NK-92 treated with Interleukin-12 subunit alpha and Interleukin-12 subunit beta, amount 100 ng/mL, for 24 hours (cell line): ENCODE measurements at regions not wholly inside any gene's neighbourhood (a gene's known extent, or its start where the extent isn't known, plus 50 kb on each side); places are given as distances from the start of the nearest gene placed in this dataset.
"Not testable (repeated sequence)": the region's sequence is repeated elsewhere in the genome, so short reads cannot be mapped to it uniquely, and the experiment has no call there.

ENCODE experiments used
- DNase-seq: peaks from one replicate; lab custom pipeline; 2025; lab: John Stamatoyannopoulos, UW

DNA sequence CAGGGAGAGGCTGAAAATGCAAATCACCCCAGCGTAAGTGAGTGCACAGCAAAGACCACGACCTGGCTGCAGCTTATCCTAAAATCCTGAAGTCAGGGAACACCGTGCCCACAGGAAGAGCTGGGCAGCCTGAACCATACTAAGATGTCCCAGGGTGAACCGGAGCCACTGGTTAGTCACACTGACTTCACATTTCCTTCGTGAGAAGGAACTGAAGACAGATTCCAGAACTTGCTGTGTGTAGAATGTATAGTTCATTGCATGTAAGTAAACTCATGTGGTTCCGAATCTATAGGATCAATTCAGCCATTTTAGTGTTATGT, 84.6 kb upstream of the NDUFV2 start:
- DNase-seq = no peak

DNA sequence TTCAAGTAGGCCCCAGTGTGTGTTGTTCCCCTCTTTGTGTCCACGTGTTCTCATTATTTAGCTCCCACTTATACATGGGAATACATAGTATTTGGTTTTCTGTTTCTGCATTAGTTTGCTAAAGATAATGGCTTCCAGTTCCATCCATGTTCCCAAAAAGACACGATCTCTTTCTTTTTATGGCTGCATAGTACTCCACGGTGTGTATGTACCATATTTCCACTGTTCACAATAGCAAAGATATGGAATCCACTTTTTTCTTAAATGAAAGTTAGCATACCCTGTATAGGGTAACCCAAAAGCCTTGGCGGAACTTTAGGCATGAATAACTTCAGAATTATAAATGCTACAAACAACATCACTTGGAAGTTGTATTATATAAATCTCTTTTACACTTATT, 83.4 kb upstream of the NDUFV2 start:
- DNase-seq = no peak

DNA sequence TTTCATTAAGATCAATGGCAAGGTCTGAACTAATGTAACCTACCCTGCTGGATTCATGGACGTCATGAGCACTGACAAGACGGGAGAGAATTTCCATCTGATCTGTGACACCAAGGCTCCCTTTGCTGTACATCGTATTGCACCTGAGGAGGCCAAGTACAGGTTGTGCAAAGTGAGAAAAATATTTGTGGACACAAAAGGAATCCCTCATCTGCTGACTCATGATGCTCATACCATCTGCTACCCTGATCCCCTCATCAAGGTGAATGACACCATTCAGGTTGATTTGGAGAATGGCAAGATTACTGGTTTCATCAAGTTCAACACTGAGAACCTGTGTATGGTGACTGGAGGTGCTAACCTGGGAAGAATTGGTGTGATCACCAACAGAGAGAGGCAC, 82.3 kb upstream of the NDUFV2 start:
- no peak for DNase-seq

DNA sequence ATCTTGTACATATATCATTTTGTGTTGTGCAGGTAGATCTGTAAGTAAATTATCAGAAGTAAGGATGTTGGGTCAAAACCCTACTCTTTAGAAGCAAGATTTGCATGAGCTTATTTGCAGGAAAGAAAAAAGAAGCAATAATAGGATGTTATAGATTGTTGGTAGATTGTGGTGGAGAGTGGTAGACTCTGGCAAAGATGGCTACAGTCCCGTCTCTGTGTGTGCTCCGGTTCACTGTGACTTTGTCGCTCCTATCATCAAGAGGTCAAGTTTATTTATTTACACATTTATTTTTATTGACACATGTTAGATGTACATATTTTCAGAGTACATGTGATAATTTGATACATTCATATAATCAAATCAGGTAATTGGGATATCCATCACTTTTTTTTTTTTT, 81.0 kb upstream of the NDUFV2 start:
- no peak for DNase-seq

DNA sequence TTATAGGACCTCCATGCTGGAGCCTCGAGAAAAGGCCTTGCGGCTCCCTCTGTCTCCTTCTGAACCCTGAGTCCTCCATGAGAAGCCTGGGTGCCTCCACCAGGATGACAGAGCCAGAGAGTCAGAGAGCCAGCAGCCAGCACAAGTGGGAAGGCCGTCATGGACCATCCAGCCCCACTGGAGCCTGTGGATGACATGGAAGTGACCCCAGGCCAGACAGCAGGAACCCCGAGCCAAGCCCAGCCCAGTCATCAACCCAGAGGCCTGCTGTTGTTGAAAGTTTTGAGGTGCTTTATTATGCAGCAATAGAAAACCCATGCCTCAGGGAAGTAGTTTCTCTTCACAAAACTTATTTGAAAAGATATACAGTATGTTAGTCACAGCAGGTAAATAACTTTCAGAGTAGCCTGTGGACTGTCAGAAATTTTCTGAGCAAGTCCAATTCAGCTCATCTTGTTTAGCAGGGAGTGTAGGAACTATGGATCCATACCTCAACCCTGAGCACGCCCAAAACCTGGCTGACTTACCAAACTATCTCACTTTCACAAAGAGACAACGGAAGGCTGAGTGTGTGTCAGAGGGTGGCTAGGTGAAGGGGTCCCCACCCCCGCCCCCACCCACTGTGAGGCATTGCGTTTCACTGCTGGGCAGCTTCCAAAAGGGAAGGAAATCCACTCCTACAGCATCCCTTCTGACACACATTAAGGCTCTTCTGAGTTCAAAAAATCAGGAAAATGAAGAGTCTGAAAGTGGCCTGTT, 79.9 kb upstream of the NDUFV2 start:
- no peak for DNase-seq

DNA sequence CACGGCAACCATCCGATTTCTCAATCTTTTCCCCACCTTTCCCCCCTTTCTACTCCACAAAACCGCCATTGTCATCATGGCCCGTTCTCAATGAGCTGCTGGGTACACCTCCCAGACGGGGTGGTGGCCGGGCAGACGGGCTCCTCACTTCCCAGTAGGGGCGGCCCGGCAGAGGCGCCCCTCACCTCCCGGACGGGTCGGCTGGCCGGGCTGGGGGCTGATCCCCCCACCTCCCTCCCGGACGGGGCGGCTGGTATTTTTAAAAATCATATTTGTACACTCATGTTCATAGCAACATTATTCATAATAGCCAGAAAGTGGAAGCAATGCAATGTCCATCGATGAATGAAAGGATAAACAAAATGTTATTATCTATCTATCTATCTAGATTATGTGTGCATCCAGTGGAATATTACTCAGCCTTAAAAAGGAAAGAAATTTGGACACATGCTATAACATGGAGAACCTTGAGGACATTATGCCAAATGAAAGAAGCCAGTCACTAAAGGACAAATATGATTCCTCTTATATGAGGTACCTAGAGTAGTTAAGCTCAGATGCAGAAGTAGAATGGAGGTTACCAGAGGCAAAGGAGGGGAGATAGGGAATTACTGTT, 78.4 kb upstream of the NDUFV2 start:
- DNase-seq = not testable (repeated sequence)

DNA sequence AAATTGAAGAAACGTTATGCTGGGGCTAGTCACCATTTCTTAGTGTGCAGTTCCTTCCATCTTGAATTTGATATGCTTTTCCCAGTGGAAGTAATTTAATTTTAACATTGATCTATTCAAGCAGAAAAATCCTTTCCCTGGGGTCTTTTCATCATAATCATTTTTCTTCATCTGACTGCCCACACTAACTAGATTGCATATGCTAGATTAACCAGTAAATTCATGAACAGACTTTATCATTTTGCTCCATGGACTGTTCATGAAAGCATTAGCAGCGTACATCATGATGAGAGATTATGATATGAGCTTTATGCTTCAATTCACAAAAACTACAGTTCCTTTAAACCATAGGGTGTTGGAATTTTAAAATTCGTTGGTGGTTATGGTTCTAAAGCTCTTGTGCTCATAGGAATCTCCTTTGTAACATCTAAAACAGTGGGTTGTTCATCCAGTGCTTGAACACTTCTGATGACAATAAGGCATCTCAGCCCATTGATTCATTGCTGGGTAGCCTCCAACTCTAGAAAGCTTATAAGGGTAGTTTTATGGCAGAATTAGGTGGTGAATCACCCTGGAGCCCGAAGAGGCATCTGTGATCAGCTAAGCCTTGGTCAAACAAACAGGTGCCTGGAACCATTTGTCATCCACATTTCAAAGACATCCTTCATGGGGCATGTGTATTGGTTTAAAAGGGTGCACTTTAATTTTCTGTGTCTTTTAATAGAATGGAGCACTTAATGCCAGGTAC, 77.2 kb upstream of the NDUFV2 start:
- no peak for DNase-seq

DNA sequence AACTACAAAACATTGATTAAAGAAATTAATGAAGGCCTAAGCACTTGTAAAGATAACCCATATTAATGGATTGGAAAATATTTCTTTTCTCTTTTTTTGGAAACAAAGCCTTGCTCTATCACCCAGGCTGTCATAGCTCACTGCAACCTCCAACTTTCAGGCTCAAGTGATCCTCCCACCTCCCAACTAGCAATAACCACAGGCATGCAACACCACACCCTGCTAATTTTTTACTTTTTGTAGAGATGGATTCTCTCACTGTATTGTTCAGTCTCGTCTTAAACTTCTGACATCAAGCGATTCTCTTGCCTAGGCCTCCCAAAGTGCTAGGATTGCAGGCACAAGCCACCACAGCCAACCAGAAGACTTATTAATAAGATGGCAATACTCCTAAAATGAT, 73.4 kb upstream of the NDUFV2 start:
- no peak for DNase-seq

DNA sequence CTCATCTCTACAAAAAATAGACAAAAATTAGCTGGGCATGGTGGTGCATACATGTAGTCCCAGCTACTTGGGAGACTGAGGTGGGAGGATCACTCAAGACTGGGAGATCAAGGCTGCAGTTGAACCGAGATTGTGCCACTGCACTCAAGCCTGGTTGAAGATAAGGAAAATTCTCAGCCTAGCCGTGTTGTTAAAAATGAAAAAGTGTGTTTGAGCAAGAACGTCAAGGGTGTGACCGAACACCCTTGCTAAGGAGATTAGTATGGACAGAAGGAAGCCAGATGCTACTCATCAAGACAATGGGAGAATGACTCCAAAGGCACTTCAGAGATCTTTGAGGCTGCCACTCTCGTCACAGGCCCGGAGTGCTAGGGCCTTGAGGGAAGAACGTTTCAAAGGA, 70.0 kb upstream of the NDUFV2 start:
- no peak for DNase-seq

DNA sequence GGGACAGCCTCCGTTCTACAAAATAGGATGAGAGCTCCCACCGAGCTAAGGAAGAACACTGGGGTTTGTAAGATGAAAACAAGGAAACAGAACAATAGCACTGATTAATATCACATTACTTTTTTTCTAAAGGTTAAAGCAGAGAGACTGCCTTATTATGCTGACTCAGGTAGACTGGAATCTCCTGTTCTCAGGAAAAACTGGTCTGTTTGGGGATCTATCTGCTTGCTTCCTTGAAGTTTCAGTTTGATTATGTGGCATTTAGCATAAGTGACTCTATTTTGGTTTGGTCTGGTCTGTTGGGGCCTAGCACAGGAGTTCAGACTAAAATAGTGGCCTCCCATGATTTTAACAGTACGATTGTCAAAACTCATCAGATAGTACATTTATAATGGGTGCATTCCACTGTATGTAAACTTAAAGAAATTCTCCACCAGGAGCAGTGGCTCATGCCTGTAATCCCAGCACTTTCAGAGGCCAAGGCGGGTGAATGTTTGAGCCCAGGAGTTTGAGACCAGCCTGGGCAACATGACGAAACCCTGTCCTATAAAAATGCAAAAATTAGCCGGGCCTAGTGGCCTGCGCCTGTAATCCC, 64.1 kb upstream of the NDUFV2 start:
- no peak for DNase-seq

DNA sequence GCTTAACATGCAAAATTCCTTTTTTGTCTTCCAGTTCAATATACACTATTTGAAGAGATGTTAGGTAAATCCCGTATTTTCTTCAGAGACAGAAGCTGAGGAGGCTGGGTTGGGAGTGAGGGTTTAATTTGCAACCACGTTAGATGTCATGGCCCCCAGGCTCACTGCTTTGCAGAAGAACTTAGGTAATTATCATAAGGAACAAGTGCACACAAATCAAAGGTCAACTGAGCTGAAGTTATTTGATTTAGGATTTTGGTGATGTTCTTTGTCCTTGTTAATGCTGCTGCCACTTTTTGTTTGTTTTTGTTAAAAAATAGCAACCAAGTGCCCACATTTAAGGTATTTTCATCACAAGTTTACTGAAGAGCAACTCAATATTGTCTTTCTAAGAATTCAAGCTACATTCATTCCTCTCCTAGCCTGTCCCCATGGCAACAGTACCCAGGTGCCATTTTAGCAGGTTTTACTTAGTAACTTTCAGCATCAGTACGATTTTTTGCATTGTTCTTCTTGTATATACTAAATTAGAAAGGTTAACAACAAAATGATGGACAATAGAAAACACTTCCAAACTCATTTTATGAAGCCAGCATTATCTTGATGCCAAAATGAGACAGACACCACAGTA, 62.9 kb upstream of the NDUFV2 start:
- no peak for DNase-seq

DNA sequence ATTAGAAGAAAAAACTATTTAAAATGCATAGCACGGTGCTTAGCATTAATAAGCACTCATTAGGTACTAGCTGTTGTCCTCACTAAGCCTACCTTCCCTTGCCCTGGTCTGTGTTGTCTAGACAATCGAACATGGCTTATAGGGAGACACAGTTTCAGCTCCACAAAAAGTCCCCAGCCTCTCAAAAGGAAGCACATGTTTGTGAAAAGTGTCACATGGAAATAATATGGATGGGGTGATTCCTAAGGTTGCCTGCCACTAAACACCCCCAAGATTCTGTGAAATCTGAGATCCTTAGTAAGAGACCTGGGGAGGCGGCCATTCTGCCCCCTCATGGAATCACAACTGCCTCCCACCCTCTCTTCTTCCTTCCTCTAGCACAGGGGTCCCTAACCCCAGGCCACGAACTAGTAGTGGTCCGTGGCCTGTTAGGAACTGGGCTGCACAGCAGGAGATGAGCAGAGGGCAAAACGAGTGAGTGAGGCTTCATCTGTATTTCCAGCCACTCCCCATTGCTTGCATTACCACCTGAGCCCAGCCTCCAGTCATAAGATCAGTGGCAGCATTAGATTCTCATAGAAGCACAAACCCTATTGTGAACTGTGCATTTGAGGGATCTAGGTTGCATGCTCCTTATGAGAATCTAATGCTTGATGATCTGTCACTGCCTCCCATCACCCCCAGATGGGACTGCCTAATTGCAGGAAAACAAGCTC, 59.6 kb upstream of the NDUFV2 start:
- DNase-seq = no peak

DNA sequence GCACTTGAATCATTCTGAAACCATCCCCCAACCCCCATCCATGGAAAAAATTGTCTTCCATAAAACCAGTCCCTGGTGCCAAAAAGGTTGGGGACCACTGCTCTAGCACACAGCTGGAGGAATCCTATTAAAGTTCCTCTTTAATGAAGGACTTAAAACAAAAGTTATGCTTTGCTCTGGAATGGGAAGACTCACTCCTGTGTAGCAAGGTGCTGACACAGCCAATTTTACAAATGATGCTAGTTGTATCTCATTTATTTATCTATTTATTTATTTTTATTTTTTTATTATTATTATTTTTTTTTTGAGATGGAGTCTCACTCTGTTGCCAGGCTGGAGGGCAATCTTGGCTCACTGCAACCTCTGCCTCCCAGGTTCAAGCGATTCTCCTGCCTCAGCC, 58.9 kb upstream of the NDUFV2 start:
- no peak for DNase-seq

DNA sequence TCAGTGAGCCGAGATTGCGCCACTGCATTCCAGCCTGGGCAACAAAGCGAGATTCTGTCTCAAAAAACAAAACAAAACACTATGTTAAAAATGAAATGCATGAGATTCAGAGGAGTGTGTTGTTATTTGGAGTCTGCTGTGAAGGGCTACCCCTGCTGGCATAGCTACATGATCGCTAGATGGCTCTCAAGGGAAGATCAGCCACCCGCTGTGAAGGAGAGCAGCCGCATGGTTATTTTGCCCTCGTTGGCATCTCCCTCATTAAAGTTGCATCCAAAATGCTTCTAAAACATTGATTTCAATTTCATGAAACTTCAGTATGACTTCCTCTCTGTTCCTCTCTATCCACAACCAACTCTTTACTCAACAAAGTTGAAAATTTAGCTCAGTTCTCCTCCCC, 54.8 kb upstream of the NDUFV2 start:
- no peak for DNase-seq

DNA sequence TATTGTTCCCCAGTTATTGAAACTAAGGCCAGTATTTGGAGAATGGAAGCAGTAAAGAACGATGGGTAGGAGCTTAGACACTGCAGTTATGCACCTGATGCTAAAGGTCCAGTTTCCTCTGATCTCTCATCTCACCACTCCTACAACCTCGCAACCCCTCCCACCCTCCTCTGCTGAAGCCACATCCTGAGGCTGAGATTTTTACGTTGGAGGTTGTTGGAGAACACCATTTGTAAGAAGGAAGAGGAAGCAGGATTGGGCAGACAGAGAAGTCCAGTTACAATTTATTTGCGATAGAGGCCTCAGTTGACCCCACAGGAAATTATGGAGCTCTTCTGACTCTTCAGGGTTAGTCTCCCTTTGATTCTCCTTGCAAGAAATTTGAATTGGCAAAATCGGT, 54.3 kb upstream of the NDUFV2 start:
- no peak for DNase-seq

DNA sequence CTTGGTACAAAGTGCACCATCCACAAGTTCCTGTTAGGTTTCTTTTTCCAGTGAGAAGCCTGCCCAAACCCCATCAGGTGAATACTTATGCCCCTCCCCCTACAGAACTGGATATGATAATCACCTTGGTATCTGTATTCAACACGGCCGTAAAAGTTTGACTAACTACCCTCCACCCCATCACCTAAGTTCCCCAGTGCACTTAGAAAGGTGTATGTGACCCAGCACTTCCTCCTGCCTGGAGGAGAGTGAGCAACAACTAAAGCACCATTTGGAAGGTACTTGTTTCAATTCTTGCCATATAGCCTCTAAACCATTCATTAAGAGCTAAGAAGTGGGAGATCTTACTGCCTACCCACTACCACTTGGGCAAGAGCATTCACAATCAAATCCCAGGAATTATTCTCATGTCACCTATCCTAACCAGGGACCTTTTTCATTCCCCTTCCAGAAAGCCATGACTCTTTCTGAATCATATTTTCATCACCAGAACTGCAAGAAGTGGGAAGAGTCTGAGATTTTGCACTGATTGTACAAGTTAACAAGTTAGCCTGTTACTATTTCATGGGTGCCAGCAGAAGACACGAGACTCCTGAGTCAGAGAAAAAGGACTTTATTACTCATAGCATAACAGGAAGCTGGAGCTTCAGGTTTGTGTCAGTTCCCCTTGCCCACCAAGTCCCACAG, 53.5 kb upstream of the NDUFV2 start:
- no peak for DNase-seq

DNA sequence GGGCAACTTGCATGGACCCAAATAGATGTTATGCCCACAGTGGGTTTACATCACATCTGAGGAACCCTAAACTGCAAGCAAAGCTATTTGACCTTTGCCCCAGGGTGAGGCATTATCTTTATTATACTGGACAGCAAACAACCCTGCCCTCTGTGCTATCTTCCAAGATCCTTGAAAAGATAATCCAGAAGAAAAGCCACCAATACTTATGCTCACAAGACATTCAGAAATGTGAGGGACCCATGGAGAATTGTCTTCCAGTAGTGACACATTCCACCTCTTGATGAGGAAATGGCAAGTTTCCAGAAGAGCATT, 53.0 kb upstream of the NDUFV2 start:
- DNase-seq = no peak

DNA sequence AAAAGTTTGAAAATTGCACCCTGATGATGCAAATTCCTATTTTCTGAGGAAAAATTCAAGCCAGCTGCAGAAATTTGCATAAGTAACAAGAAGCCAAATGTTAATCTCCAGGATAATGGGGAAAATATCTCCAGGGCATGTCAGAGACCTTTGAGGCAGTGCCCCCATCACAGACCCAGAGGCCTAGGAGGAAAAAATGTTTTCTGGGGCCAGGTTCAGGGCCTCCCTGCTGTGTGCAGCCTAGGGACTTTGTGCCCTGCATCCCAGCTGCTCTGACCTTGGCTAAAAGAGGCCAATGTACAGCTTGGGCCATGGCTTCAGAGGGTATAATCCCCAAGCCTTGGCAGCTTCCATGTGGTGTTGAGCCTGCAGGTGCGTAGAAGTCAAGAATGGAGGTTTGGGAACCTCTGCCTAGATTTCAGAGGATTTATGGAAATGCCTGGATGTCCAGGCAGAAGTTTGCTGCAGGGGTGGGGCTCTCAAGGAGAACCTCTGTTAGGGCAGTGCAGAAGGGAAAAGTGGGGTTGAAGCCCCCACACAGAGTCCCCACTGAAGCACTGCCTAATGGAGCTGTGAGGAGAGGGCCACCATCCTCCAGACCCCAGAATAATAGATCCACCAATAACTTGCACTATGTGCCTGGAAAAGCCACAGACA, 51.7 kb upstream of the NDUFV2 start:
- not testable (repeated sequence) for DNase-seq
